Skin epidermis (tissue), 12 donors: ENCODE measurements at regions not wholly inside any gene's neighbourhood (a gene's known extent, or its start where the extent isn't known, plus 50 kb on each side); places are given as distances from the start of the nearest gene placed in this dataset.

ENCODE experiments used
- H3K27ac ChIP-seq, 21 experiments: fragments of 200-600 bp; sonication (generic) in 11 of 21; one replicate each; pipeline ENCODE4 v1.5.0; 2020; ENCODE audit warnings: mild to moderate bottlenecking in 3 of 21, inconsistent platforms in 2 of 21, moderate library complexity in 2 of 21
- H3K4me3 ChIP-seq, 7 experiments: fragments of 200-600 bp; sonication (generic) in 2 of 7; one replicate each; pipeline ENCODE4 v1.5.0; 2020; ENCODE audit warnings: inconsistent platforms in 2 of 7, mild to moderate bottlenecking in 2 of 7, moderate library complexity in 1 of 7

GRCh38 chr17:79280010-79280409, 205.4 kb downstream of the ENGASE start:
- no peak overlapping the region for H3K4me3 ChIP-seq
- H3K27ac ChIP-seq, result no peak overlapping the region

DNA sequence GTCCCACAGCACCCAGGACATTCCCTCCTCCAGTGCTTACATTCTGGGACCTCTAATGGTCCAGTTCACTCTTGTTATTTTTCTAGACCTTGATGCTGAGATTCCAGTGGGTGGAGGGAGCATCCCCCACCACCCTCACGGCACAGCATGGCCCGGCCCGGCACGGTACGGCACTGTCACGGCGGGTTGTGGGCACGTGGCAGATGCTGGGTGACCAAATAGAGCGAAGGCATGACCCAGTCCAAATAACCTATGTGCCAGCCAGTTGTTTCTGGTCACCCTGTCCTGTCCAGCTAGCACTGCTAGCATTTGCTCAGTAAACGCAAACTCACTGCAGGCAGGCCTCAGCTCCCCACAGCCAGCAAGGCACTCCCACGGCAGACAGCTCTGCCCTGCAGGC, 204.7 kb downstream of the ENGASE start:
- H3K27ac ChIP-seq, result no peak overlapping the region
- no peak overlapping the region for H3K4me3 ChIP-seq

DNA sequence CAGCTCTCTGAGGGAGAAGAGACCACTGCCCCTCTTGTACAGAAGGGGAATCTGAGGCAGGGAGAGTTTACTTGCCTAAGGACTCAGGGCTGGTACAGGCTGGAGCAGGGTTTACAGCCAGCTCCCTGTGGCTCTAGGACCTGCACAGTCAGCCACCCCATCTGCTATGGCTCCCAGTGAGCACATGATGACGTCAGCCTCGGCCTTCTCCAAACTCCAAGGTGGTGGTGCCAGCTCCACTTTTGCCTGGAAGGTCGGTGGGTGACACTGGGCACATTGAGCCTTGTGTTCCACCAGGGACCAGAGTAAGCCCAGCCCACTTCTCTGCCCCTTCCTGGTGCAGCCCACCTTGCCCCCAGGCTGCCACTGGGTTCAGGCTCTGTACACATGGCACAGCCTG, 202.2 kb downstream of the ENGASE start:
- Histone ChIP-seq H3K4me3 (no peak overlapping the region), H3K27ac (no peak overlapping the region)

DNA sequence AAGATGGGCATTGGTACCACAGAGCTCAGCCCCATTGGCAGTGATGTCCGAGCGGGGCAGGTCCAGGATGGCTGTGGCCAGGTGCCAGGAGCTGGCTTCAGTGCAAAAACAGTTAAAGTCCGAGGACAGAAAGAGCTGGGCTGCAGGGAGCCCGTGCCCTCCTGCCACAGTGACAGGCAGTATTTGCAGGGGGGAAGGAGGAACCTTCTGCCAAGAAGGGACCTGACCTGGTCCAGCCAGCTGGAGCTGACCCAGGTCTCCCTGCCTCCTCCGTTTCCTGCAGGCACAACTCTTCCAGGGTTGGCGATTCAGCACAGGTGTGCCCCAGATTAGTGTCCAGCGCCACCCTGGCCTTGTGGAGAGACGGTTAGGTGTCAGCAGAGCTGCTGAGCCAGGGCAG, 199.0 kb downstream of the ENGASE start:
- H3K27ac ChIP-seq, result no peak overlapping the region
- no peak overlapping the region for H3K4me3 ChIP-seq

DNA sequence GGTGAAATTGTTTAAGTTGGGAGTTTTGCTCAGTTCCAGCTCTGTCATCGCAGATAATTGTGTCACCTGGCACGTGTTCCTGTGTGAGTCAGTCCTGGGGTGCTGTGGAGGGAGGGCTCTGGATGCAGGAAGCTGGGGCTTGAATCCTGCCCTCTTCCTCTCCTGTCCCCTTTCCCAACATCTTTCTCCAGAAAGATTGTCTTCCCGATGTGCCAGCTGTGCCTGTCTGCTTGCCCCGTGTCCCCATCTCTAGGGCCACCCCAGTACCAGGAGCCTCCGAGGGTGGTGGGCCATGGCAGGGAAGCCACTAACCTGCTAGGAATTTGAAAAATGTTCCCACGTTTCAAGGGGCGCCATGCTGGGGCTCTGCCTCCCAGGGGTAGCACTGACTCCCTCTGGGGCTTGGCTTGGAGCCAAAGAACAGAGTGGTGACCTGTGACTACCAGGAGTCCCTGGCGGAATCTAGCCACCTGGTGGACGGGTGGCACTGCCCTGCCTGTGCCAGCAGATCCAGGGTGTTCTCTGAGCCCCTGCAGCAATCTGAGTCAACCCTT, 198.1 kb downstream of the ENGASE start:
- Histone ChIP-seq H3K4me3 (no peak overlapping the region), H3K27ac (no peak overlapping the region)

GRCh38 chr17:79272220-79272619, 197.6 kb downstream of the ENGASE start:
- no peak overlapping the region for H3K27ac ChIP-seq

DNA sequence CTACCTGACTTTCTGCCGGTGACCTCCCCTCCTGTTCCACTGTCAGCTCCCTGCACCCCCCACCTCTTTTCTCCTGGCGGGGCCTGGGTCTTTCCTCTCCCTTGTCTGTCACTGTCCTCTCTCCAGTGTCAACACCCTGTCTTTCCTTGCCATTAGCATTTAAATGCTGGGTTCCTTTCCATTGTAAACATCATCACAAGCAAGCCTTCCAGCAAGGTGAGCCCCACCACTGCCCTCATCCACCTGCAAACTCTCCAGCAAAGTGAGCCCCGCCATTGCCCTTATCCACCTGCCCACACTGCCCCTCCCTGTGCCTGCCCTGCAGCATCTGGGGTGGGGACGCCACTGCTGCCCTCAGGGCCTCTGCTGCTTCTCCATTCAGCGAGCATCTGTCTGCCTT, 195.0 kb downstream of the ENGASE start:
- H3K27ac ChIP-seq, result no peak overlapping the region
- H3K4me3 ChIP-seq, result no peak overlapping the region

More at GRCh38 chr17:79272220-79272619, 197.6 kb downstream of the ENGASE start:
- H3K4me3 ChIP-seq, result no peak overlapping the region

- no peak overlapping the region for H3K4me3 ChIP-seq
- no peak overlapping the region for H3K27ac ChIP-seq
Measured at GRCh38 chr17:79263191-79263590, 188.6 kb downstream of the ENGASE start.

DNA sequence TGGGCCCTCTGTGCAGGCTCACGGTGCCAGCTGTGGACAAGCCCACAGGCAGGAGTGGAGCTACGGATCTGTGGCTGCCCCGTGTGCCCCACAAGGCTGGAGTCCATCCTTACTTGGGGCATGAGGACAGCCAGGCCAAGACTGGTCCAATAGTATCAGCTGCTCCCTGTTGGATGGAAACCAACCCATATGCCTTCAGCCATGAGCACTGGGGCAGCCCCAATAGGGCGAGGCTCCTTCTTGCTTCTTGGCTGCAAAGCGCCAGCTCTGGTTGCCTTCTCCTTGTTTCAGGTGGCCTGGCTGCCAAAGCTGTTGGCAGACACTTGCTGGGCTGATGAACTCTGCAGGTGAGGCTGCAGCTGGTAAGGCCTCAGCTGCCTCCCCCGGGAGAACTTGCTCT, 188.0 kb downstream of the ENGASE start:
- Histone ChIP-seq H3K4me3 (no peak overlapping the region), H3K27ac (no peak overlapping the region)

- Histone ChIP-seq H3K4me3 (no peak overlapping the region), H3K27ac (no peak overlapping the region)
Measured at GRCh38 chr17:79261355-79262072, 186.9 kb downstream of the ENGASE start.

- Histone ChIP-seq H3K27ac (no peak overlapping the region), H3K4me3 (no peak overlapping the region)
Measured at GRCh38 chr17:79258843-79259242, 184.2 kb downstream of the ENGASE start.

DNA sequence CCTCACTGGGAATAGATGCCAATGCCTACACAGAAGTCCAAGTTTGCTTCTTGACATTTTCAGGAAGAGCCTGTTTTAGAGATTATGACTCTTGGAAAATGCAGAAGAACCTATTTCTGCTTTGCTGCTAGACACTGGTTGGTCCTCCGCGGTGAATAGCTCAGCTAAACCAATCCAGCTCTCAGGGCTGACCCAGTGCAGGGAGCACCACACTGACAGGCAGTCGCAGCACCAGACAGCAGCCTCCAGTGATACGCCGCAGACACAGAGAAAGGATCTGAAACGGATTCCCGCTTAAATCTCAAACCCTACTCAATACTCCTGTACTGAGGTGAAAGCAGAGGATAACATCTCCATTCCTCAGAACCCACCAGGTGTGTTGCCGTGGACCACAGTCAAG, 183.4 kb downstream of the ENGASE start:
- Histone ChIP-seq H3K27ac (no peak overlapping the region), H3K4me3 (no peak overlapping the region)

- Histone ChIP-seq H3K27ac (no peak overlapping the region), H3K4me3 (no peak overlapping the region)
Measured at GRCh38 chr17:79255926-79256585, 181.4 kb downstream of the ENGASE start.

DNA sequence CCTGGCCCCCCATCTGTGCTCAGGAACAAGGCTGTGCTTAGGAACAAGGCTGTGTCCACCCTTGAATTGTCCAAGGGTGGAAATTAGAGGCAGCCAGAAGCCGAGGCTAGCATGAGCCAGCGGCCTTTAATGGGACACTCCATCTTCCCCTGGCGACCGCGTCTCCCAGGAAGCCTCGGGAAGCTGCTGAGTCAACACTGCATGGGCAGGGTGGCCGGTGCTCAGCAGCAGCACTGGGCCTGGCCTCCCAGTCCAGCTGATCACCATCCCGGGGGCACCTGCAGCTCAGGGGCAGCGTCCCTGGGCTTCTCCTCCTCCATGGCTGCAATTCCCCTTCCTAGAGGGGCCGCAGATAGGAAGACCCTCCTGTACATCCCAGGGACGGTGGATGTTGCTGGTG, 180.8 kb downstream of the ENGASE start:
- no peak overlapping the region for H3K27ac ChIP-seq
- no peak overlapping the region for H3K4me3 ChIP-seq

DNA sequence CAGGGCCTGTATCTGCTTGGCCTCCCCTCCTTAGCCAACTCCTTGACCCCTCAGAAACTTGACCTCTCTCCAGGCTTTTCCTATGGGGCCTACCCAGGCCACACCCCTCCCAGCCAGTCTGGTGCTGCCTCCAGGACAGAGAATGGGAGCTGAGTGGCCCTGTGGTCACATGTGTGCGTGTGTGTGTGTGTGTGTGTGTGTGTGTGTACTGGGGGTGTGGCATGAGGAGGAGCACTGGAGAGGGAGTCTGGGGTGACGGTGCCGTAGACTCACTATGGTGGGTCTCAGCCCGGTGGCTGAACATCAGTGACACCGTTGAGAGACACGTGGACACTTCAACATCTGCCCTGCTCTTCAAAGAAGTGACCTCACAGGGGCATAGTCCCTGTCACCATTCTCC, 180.4 kb downstream of the ENGASE start:
- Histone ChIP-seq H3K27ac (no peak overlapping the region), H3K4me3 (no peak overlapping the region)

DNA sequence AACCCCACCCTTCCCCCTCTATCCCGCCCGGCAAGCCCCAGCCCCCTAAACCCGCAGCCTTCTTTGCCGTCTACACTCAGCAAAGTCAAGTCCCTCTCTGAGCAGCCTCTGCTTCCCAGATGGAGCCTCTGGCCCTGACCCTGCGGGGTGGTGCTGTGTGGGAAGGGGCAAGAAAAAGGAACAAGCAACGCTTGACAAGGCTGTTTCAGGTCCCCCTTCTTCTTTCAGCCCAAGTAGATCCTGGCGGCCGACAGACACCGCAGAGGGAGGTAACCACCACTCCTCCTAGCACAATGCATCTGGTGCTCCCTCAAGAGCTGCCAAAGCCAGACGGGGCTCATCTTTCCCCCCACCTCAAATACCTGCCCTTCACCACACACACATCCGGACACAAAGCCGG, 178.3 kb downstream of the ENGASE start:
- H3K27ac ChIP-seq, result no peak overlapping the region
- no peak overlapping the region for H3K4me3 ChIP-seq

DNA sequence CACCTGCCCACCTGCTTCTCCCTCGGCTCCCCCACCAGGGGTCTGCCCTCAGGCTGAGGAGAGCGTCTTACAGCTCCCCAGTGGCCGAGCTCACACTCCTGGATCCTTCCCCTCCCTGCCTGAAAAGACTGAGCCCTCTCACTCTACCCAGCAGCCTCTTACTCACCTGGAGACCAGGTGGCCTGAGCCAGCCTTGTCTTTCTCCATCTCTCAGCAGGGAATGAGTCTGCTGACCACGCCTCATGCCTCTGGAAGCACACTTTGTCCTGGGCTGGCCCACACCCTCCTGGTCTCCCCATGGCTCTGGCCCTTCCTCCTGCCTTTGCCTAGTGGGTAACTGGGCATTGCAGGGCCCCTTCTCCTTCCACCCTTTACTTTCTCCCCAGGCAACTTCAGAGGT, 177.2 kb downstream of the ENGASE start:
- Histone ChIP-seq H3K27ac (no peak overlapping the region), H3K4me3 (no peak overlapping the region)

GRCh38 chr17:79249929-79250521, 175.4 kb downstream of the ENGASE start:
- Histone ChIP-seq H3K27ac (no peak overlapping the region), H3K4me3 (no peak overlapping the region)

GRCh38 chr17:79248843-79249493, 174.3 kb downstream of the ENGASE start:
- Histone ChIP-seq H3K27ac (no peak overlapping the region), H3K4me3 (no peak overlapping the region)
